GM23338 (cell line): ENCODE measurements at regions not wholly inside any gene's neighbourhood (a gene's known extent, or its start where the extent isn't known, plus 50 kb on each side); places are given as distances from the start of the nearest gene placed in this dataset.
"Not testable (repeated sequence)": the region's sequence is repeated elsewhere in the genome, so short reads cannot be mapped to it uniquely, and the experiment has no call there.

Source experiments
- CREB1 ChIP-seq: fragments of 250-450 bp; sonication (Bioruptor Pico); IDR thresholded peaks from 2 replicates; pipeline ENCODE4 v1.5.0; 2020; ENCODE audit warnings: low read depth, mild to moderate bottlenecking, moderate library complexity
- CTCF ChIP-seq, 2 experiments: fragments of 200-600 bp in 1 of 2; sonication (generic) in 1 of 2; conservative IDR thresholded peaks; 2 replicates each; pipeline versions ENCODE4 v1.5.1 to v1.6.1; 2016 to 2017; ENCODE audit warnings: antibody characterized with exemption in 2 of 2, low read depth in 2 of 2, mild to moderate bottlenecking in 2 of 2, moderate library complexity in 1 of 2
- ETS1 ChIP-seq: IDR thresholded peaks from 2 replicates; pipeline ENCODE4 v1.6.1; 2016; ENCODE audit warnings: antibody characterized with exemption
- EZH2 ChIP-seq: fragments of 200-600 bp; sonication (generic); IDR thresholded peaks from one replicate; pipeline ENCODE4 v1.8.0; 2017; ENCODE audit warnings: antibody characterized with exemption, mild to moderate bottlenecking, low read depth; ENCODE audit not compliant: unreplicated experiment
- EZH2phosphoT487 ChIP-seq: fragments of 200-600 bp; sonication (generic); IDR thresholded peaks from one replicate; pipeline ENCODE4 v1.8.1; 2018; ENCODE audit warnings: antibody characterized with exemption; ENCODE audit not compliant: unreplicated experiment
- POLR2AphosphoS5 ChIP-seq: IDR thresholded peaks from 2 replicates; pipeline ENCODE4 v1.6.1; 2016; ENCODE audit warnings: antibody characterized with exemption, low read depth

GRCh38 chr1:224037362-224037761, 76.5 kb upstream of the FBXO28 start:
- TF ChIP-seq CTCF (conservative IDR thresholded peaks at IDR 0.05; ENCODE audit: low read depth in 2 of 2); CREB1 (CRISPR knock-in tag); EZH2phosphoT487; POLR2AphosphoS5; ETS1; EZH2: not testable (repeated sequence)
